ENCODE measurements at regions not wholly inside any gene's neighbourhood (a gene's known extent, or its start where the extent isn't known, plus 50 kb on each side); places are given as distances from the start of the nearest gene placed in this dataset.
A peak's percentile ranks its signal among the peaks of the same experiment; 100 is the strongest.

GRCh38 chr21:41605178-41605933 lies 97.4 kb upstream of the TMPRSS2 start (continued):
- TF ChIP-seq ZNF275 (CRISPR knock-in tag; IDR thresholded peaks at IDR 0.05; ENCODE audit: borderline replicate concordance) (no peak), ZNF737 (CRISPR knock-in tag; IDR thresholded peaks at IDR 0.05; ENCODE audit: borderline replicate concordance) (0 out of 2 replicates have a peak, but pooled peaks have one; percentile 27), NFKB2 (CRISPR knock-in tag; IDR thresholded peaks at IDR 0.05; ENCODE audit: borderline replicate concordance) (peak; percentile 63; the same call in 1 of the 2 replicates), HMGXB3 (CRISPR knock-in tag; IDR thresholded peaks at IDR 0.05; ENCODE audit: borderline replicate concordance) (no peak), BORCS8-MEF2B (CRISPR knock-in tag; IDR thresholded peaks at IDR 0.05) (peak; percentile 69; the same call in 1 of the 2 replicates), ARID3A (IDR thresholded peaks at IDR 0.05; ENCODE audit: low read depth, low read length) (no peak), GABPB1 (CRISPR knock-in tag; IDR thresholded peaks at IDR 0.05) (peak; percentile 45; the same call in 1 of the 2 replicates), ZNF503 (CRISPR knock-in tag; IDR thresholded peaks at IDR 0.05) (peak; percentile 60; the same call in 1 of the 2 replicates), ZNF430 (CRISPR knock-in tag; IDR thresholded peaks at IDR 0.05) (no peak; the same call in 1 of the 2 replicates), NR3C1 (CRISPR knock-in tag; IDR thresholded peaks at IDR 0.05) (no peak), ZNF367 (CRISPR knock-in tag; IDR thresholded peaks at IDR 0.05; ENCODE audit: borderline replicate concordance) (no peak), ELF4 (CRISPR knock-in tag; IDR thresholded peaks at IDR 0.05; ENCODE audit: borderline replicate concordance) (no peak), ZNF256 (CRISPR knock-in tag; conservative IDR thresholded peaks at IDR 0.05) (no peak), ZNF234 (CRISPR knock-in tag; conservative IDR thresholded peaks at IDR 0.05) (no peak), ZNF563 (CRISPR knock-in tag; IDR thresholded peaks at IDR 0.05) (no peak), ZNF614 (CRISPR knock-in tag; IDR thresholded peaks at IDR 0.05; ENCODE audit: borderline replicate concordance) (peak; percentile 65; the same call in 1 of the 2 replicates), ZNF558 (CRISPR knock-in tag; IDR thresholded peaks at IDR 0.05; ENCODE audit: borderline replicate concordance) (peak; percentile 76; the same call in 1 of the 2 replicates), TARDBP (CRISPR knock-in tag; IDR thresholded peaks at IDR 0.05) (peak; percentile 90), HNRNPUL1 (IDR thresholded peaks at IDR 0.05; ENCODE audit: low read depth, low read length) (no peak), ATAD3A (CRISPR knock-in tag; IDR thresholded peaks at IDR 0.05) (no peak)

Measured in HepG2 (cell line).